ENCODE measurements at regions not wholly inside any gene's neighbourhood (a gene's known extent, or its start where the extent isn't known, plus 50 kb on each side); places are given as distances from the start of the nearest gene placed in this dataset.

GRCh38 chr9:40909821-40910220 lies 218.7 kb downstream of the FOXD4L6 start:
- TF ChIP-seq, protein P1, sequence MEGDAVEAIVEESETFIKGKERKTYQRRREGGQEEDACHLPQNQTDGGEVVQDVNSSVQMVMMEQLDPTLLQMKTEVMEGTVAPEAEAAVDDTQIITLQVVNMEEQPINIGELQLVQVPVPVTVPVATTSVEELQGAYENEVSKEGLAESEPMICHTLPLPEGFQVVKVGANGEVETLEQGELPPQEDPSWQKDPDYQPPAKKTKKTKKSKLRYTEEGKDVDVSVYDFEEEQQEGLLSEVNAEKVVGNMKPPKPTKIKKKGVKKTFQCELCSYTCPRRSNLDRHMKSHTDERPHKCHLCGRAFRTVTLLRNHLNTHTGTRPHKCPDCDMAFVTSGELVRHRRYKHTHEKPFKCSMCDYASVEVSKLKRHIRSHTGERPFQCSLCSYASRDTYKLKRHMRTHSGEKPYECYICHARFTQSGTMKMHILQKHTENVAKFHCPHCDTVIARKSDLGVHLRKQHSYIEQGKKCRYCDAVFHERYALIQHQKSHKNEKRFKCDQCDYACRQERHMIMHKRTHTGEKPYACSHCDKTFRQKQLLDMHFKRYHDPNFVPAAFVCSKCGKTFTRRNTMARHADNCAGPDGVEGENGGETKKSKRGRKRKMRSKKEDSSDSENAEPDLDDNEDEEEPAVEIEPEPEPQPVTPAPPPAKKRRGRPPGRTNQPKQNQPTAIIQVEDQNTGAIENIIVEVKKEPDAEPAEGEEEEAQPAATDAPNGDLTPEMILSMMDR (IDR thresholded peaks at IDR 0.05), result no peak
- no peak for TF ChIP-seq ZFX (IDR thresholded peaks at IDR 0.05; ENCODE audit: borderline replicate concordance)

Data from 22Rv1 (cell line).